PC-9 (cell line): ENCODE measurements at regions not wholly inside any gene's neighbourhood (a gene's known extent, or its start where the extent isn't known, plus 50 kb on each side); places are given as distances from the start of the nearest gene placed in this dataset.

ENCODE experiments used
- BruUV-seq: library from RNA; stranded (reverse); fragments of 400-500 nt; replicated peaks from 2 replicates; lab custom pipeline; 2021; lab: Mats Ljungman, UMichigan
- CTCF ChIA-PET: fragments of 300-600 bp; sonication (Branson Sonifier 250); formaldehyde crosslinking; loops from one replicate; lab custom pipeline; 2022; ENCODE audit warnings: antibody characterized with exemption; lab: Charles Lee
- POLR2A ChIA-PET: fragments of 300-600 bp; sonication (Branson Sonifier 250); formaldehyde crosslinking; loops from one replicate; lab custom pipeline; 2022; ENCODE audit warnings: antibody characterized with exemption; ENCODE audit not compliant: unreplicated experiment; lab: Charles Lee
- DNase-seq, 2 experiments: peaks; one replicate each; pipeline versions ENCODE4 v3.0.0 to v3.0.0-alpha.2; 2015 to 2022; ENCODE audit warnings: mixed read lengths in 1 of 2
- H2AFZ ChIP-seq: fragments of 200-600 bp; sonication (generic); 2 replicates; pipeline ENCODE4 v1.8.1; 2017; ENCODE audit warnings: antibody characterized with exemption
- H3F3A ChIP-seq: fragments of 200-600 bp; sonication (generic); 2 replicates; pipeline ENCODE4 v1.8.1; 2017; ENCODE audit warnings: antibody characterized with exemption, mild to moderate bottlenecking, low read depth; ENCODE audit not compliant: insufficient read depth
- H3K27ac ChIP-seq: fragments of 200-600 bp; sonication (generic); 2 replicates; pipeline ENCODE4 v1.6.1; 2016; ENCODE audit warnings: mixed run types
- H3K27me3 ChIP-seq: fragments of 200-600 bp; sonication (generic); 2 replicates; pipeline ENCODE4 v1.6.1; 2016; ENCODE audit warnings: low read depth, mixed run types; ENCODE audit not compliant: insufficient read depth
- H3K36me3 ChIP-seq: fragments of 200-600 bp; sonication (generic); 2 replicates; pipeline ENCODE4 v1.6.1; 2016; ENCODE audit warnings: low read depth, mixed run types
- H3K4me1 ChIP-seq: fragments of 200-600 bp; sonication (generic); replicated peaks from 2 replicates; pipeline ENCODE4 v1.6.1; 2016; ENCODE audit warnings: mixed run types; ENCODE audit not compliant: insufficient read depth
- H3K4me2 ChIP-seq: fragments of 200-600 bp; sonication (generic); 2 replicates; pipeline ENCODE4 v1.6.1; 2017; ENCODE audit warnings: mixed run types
- H3K4me3 ChIP-seq: fragments of 200-600 bp; sonication (generic); 2 replicates; pipeline ENCODE4 v1.6.1; 2016; ENCODE audit warnings: mixed run types
- H3K79me2 ChIP-seq: fragments of 200-600 bp; sonication (generic); 2 replicates; pipeline ENCODE4 v1.6.1; 2017; ENCODE audit warnings: low read depth, mixed run types
- H3K9me2 ChIP-seq: fragments of 200-600 bp; sonication (generic); 2 replicates; pipeline ENCODE4 v1.8.1; 2017; ENCODE audit warnings: mild to moderate bottlenecking; ENCODE audit not compliant: insufficient read depth
- H3K9me3 ChIP-seq: fragments of 200-600 bp; sonication (generic); 2 replicates; pipeline ENCODE4 v1.8.1; 2016; ENCODE audit warnings: low read depth; ENCODE audit not compliant: insufficient read depth
- H4K20me1 ChIP-seq: fragments of 200-600 bp; sonication (generic); 2 replicates; pipeline ENCODE4 v1.8.1; 2017; ENCODE audit not compliant: insufficient read depth
- EZH2 ChIP-seq: fragments of 200-600 bp; sonication (generic); IDR thresholded peaks from 2 replicates; pipeline ENCODE4 v1.8.0; 2017; ENCODE audit warnings: antibody characterized with exemption, low read depth
- intact Hi-C: fragments of 100-400 bp; cut with micrococcal nuclease; formaldehyde crosslinking; loops from one replicate; pipeline ENCODE4 v1.10.0; 2022; ENCODE audit not compliant: unreplicated experiment
- TF ChIP-seq, protein P1 (sequence below): fragments of 200-600 bp; sonication (generic); conservative IDR thresholded peaks from 2 replicates; pipeline ENCODE4 v1.6.1; 2017; ENCODE audit warnings: mixed run types, antibody characterized with exemption, mild to moderate bottlenecking, moderate library complexity

DNA sequence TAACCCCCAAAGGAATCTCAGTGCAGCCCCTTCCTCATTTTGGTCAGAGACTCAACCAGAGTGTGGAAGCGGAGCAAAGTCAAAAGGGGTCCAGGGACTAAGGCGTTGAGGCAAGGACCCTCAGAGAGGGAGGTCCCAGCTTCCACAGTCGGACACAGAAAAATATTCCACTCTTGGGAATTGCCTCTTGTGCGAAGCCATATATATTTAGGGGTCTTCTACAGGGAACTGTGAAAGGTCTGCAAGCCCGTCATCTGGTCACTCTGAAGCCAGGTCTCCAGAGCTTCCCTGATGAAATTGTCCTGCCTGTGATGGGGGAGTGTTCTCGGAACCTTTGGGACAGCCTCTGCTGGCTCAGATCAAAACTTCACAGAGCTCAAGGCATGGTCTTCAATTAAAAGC, 160.8 kb downstream of the TBXT start:
- Histone ChIP-seq H3K4me2 (no peak overlapping the region), H3K4me3 (no peak overlapping the region), H3K27me3 (peaks cover 56% of the 10 kb centered on the region), H3K79me2 (no peaks in the 10 kb centered on the region), H3K9me2 (no peaks in the 10 kb centered on the region), H3K36me3 (no peaks in the 10 kb centered on the region), H4K20me1 (no peaks in the 10 kb centered on the region), H3F3A (no peaks in the 10 kb centered on the region), H3K27ac (no peak overlapping the region), H3K4me1 (no peaks in the 10 kb centered on the region), H3K9me3 (no peaks in the 10 kb centered on the region), H2AFZ (no peak overlapping the region)
- no TSS peak for BruUV-seq
- no peak for DNase-seq
- CTCF ChIA-PET, result no interaction called here
- intact Hi-C loops, result no loop called here
- TF ChIP-seq, protein P1, sequence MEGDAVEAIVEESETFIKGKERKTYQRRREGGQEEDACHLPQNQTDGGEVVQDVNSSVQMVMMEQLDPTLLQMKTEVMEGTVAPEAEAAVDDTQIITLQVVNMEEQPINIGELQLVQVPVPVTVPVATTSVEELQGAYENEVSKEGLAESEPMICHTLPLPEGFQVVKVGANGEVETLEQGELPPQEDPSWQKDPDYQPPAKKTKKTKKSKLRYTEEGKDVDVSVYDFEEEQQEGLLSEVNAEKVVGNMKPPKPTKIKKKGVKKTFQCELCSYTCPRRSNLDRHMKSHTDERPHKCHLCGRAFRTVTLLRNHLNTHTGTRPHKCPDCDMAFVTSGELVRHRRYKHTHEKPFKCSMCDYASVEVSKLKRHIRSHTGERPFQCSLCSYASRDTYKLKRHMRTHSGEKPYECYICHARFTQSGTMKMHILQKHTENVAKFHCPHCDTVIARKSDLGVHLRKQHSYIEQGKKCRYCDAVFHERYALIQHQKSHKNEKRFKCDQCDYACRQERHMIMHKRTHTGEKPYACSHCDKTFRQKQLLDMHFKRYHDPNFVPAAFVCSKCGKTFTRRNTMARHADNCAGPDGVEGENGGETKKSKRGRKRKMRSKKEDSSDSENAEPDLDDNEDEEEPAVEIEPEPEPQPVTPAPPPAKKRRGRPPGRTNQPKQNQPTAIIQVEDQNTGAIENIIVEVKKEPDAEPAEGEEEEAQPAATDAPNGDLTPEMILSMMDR, result no peak
- TF ChIP-seq EZH2, result no peak
- POLR2A ChIA-PET, result no interaction called here

DNA sequence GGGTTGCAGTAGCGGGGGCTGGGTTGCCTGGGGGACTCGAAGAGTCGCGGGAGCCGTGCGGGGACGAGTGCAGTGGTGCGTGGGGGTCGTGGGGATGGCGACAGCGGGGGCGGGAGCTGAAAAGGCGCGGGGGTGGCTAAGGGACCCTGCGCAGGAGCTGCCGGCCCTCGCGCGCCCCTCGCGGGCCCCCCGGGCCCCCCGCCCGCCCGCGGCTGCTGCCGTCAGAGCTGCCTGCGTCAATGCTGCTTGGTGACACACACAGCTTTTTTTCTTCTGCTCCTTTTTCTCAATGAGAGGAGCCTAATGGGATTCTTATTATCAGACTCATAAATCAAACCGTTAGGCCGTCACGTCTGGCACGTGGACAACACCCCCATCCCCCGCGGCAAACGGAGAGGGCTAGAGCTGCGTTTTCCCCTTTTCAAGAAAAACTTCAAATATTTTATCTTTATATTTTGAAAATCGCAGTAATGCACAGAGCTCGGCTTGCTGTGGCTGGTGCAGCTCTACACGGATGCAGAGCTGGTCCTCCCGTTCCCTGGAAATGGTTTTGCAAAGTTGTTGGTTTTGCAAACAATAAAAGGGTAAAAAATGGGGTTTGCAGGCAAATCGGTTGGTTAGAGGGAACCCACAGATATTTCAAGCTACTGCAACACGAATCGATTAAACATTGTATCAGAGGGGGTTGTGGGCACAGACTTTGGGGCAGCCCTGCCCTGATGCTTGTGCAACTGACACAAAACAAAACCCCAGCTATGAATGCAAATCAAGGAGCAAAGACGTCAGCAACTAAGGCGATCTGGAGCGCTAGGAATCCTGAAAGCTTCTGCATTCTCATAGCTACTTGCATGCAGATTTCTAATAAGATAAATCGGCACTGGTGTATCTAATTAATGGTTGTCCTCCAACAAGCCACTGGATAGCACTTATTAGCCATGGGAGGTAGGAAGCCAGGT, 161.4 kb downstream of the TBXT start:
- Histone ChIP-seq H3K9me3 (no peaks in the 10 kb centered on the region), H3K27ac (no peak overlapping the region), H3K36me3 (no peaks in the 10 kb centered on the region), H3K4me1 (no peaks in the 10 kb centered on the region), H4K20me1 (no peaks in the 10 kb centered on the region), H3K9me2 (no peaks in the 10 kb centered on the region), H3K4me3 (no peak overlapping the region), H3K79me2 (no peaks in the 10 kb centered on the region), H3K4me2 (no peak overlapping the region), H2AFZ (no peak overlapping the region), H3F3A (no peaks in the 10 kb centered on the region), H3K27me3 (peaks cover 56% of the 10 kb centered on the region)
- TF ChIP-seq, protein P1, result no peak
- TF ChIP-seq EZH2, result no peak
- DNase-seq, result no peak
- POLR2A ChIA-PET, result no interaction called here
- BruUV-seq, result no TSS peak
- intact Hi-C loops, result no loop called here
- CTCF ChIA-PET, result no interaction called here

DNA sequence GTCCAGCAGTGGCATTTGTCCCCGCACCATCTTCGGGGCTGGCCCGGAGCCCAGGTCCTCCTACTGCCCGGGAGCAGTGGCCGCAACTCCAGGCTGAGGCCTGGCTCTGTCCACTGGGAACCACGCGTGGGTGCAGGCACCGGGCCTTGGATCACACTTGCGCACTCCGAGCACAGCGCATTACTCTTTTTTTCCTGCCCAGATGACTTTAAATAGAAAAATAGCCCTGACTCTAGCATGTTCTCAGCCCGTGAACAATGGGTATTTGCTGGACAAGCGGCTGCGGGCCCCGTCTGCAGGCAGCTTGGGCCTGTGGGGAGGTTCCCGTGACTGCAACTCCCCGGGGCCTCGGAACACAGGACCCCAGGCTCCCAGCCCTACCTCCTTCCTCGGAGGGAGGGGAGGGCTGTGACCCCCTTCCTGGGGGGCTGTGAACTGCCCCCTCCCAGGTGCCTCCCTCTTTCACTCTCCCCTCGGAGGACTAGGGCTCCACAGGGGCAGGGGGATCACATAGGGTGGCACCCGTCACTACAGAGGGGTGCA, 162.2 kb downstream of the TBXT start:
- POLR2A ChIA-PET, result no interaction called here
- no peaks in the 10 kb centered on the region for H3K4me1 ChIP-seq
- H3K9me2 ChIP-seq, result no peaks in the 10 kb centered on the region
- no peaks in the 10 kb centered on the region for H3K9me3 ChIP-seq
- BruUV-seq, result no TSS peak
- intact Hi-C loops, result no loop called here
- no peak overlapping the region for H3K4me3 ChIP-seq
- no peak overlapping the region for H3K27ac ChIP-seq
- no peak overlapping the region for H3K4me2 ChIP-seq
- CTCF ChIA-PET, result no interaction called here
- TF ChIP-seq, protein P1, result no peak
- no peak for TF ChIP-seq EZH2
- H3K79me2 ChIP-seq, result no peaks in the 10 kb centered on the region
- peaks cover 59% of the 10 kb centered on the region for H3K27me3 ChIP-seq
- H2AFZ ChIP-seq, result no peak overlapping the region
- no peaks in the 10 kb centered on the region for H3F3A ChIP-seq
- no peaks in the 10 kb centered on the region for H3K36me3 ChIP-seq
- no peaks in the 10 kb centered on the region for H4K20me1 ChIP-seq
- DNase-seq, result no peak
